HPDE6-E6E7 (cell line): ENCODE measurements at regions not wholly inside any gene's neighbourhood (a gene's known extent, or its start where the extent isn't known, plus 50 kb on each side); places are given as distances from the start of the nearest gene placed in this dataset.
A peak's percentile ranks its signal among the peaks of the same experiment; 100 is the strongest.
"Not testable (repeated sequence)": the region's sequence is repeated elsewhere in the genome, so short reads cannot be mapped to it uniquely, and the experiment has no call there.

Source experiments
- DNase-seq: peaks from one replicate; pipeline ENCODE4 v3.0.0; 2011; ENCODE audit warnings: missing footprints; ENCODE audit errors: extremely low spot score

GRCh38 chr13:68976287-68976686, 1131.3 kb upstream of the ATXN8OS start:
- no peak for DNase-seq

- DNase-seq: no peak
Observed at GRCh38 chr13:68970532-68970931, 1137.1 kb upstream of the ATXN8OS start.

- no peak for DNase-seq
Observed at GRCh38 chr13:68948586-68948985, 1159.0 kb upstream of the ATXN8OS start.

- DNase-seq: no peak
Observed at GRCh38 chr13:68944272-68944671, 1163.4 kb upstream of the ATXN8OS start.

GRCh38 chr13:68940049-68940448, 1167.6 kb upstream of the ATXN8OS start:
- DNase-seq: no peak

- DNase-seq: no peak
Observed at GRCh38 chr13:68938639-68939038, 1169.0 kb upstream of the ATXN8OS start.

GRCh38 chr13:68929075-68929745, 1178.4 kb upstream of the ATXN8OS start:
- no peak for DNase-seq

GRCh38 chr13:68927387-68928026, 1180.1 kb upstream of the ATXN8OS start:
- DNase-seq: peak; percentile 1

GRCh38 chr13:68923995-68924394, 1183.6 kb upstream of the ATXN8OS start:
- no peak for DNase-seq

- DNase-seq: no peak
Observed at GRCh38 chr13:68908879-68909278, 1198.7 kb upstream of the ATXN8OS start.

GRCh38 chr13:68905186-68905585, 1202.4 kb upstream of the ATXN8OS start:
- no peak for DNase-seq

GRCh38 chr13:68897331-68897928, 1210.2 kb upstream of the ATXN8OS start:
- no peak for DNase-seq

- DNase-seq: no peak
Observed at GRCh38 chr13:68895696-68896095, 1211.9 kb upstream of the ATXN8OS start.

- DNase-seq: not testable (repeated sequence)
Observed at GRCh38 chr13:68893721-68894120, 1213.9 kb upstream of the ATXN8OS start.

- not testable (repeated sequence) for DNase-seq
Observed at GRCh38 chr13:68892596-68892995, 1215.0 kb upstream of the ATXN8OS start.

GRCh38 chr13:68890101-68890500, 1217.5 kb upstream of the ATXN8OS start:
- DNase-seq: not testable (repeated sequence)

GRCh38 chr13:68888832-68889231, 1218.8 kb upstream of the ATXN8OS start:
- DNase-seq: no peak

- peak; percentile 44 for DNase-seq
Observed at GRCh38 chr13:68872338-68872737, 1235.3 kb upstream of the ATXN8OS start.

- no peak for DNase-seq
Observed at GRCh38 chr13:68851026-68851425, 1256.6 kb upstream of the ATXN8OS start.

GRCh38 chr13:68850160-68850559, 1257.5 kb upstream of the ATXN8OS start:
- DNase-seq: no peak

- DNase-seq: no peak
Observed at GRCh38 chr13:68846663-68847062, 1261.0 kb upstream of the ATXN8OS start.

- DNase-seq: no peak
Observed at GRCh38 chr13:68834375-68834774, 1273.3 kb upstream of the ATXN8OS start.

- DNase-seq: no peak
Observed at GRCh38 chr13:68816715-68817114, 1290.9 kb upstream of the ATXN8OS start.
